ENCODE measurements at regions not wholly inside any gene's neighbourhood (a gene's known extent, or its start where the extent isn't known, plus 50 kb on each side); places are given as distances from the start of the nearest gene placed in this dataset.
"Not testable (repeated sequence)": the region's sequence is repeated elsewhere in the genome, so short reads cannot be mapped to it uniquely, and the experiment has no call there.

- TF ChIP-seq CTCF (IDR thresholded peaks at IDR 0.05; ENCODE audit: insufficient read depth, low read depth, low read length): no peak
- H3K4me3 ChIP-seq (ENCODE audit: low read depth, low read length): no peak overlapping the region
- no peak for DNase-seq (ENCODE audit: low read depth)
Measured at GRCh38 chr11:98365190-98365589, 655.6 kb upstream of the CNTN5 start.

- no peak for TF ChIP-seq CTCF (IDR thresholded peaks at IDR 0.05; ENCODE audit: insufficient read depth, low read depth, low read length)
- DNase-seq (ENCODE audit: low read depth): no peak
- no peak overlapping the region for H3K4me3 ChIP-seq (ENCODE audit: low read depth, low read length)
Measured at GRCh38 chr11:98365941-98366340, 654.8 kb upstream of the CNTN5 start.

GRCh38 chr11:98390391-98390790, 630.4 kb upstream of the CNTN5 start:
- TF ChIP-seq CTCF (IDR thresholded peaks at IDR 0.05; ENCODE audit: insufficient read depth, low read depth, low read length): no peak
- no peak for DNase-seq (ENCODE audit: low read depth)
- H3K4me3 ChIP-seq (ENCODE audit: low read depth, low read length): no peak overlapping the region

GRCh38 chr11:98394500-98394899, 626.2 kb upstream of the CNTN5 start:
- not testable (repeated sequence) for H3K4me3 ChIP-seq (ENCODE audit: low read depth, low read length); DNase-seq (ENCODE audit: low read depth)

- no peak for TF ChIP-seq CTCF (IDR thresholded peaks at IDR 0.05; ENCODE audit: insufficient read depth, low read depth, low read length)
Measured at GRCh38 chr11:98398508-98398907, 622.2 kb upstream of the CNTN5 start.

GRCh38 chr11:98409069-98409468, 611.7 kb upstream of the CNTN5 start:
- TF ChIP-seq CTCF (IDR thresholded peaks at IDR 0.05; ENCODE audit: insufficient read depth, low read depth, low read length): no peak
- no peak overlapping the region for H3K4me3 ChIP-seq (ENCODE audit: low read depth, low read length)

More at GRCh38 chr11:98398508-98398907, 622.2 kb upstream of the CNTN5 start:
- no peak overlapping the region for H3K4me3 ChIP-seq (ENCODE audit: low read depth, low read length)
- DNase-seq (ENCODE audit: low read depth): no peak

GRCh38 chr11:98411777-98412176, 609.0 kb upstream of the CNTN5 start:
- no peak for TF ChIP-seq CTCF (IDR thresholded peaks at IDR 0.05; ENCODE audit: insufficient read depth, low read depth, low read length)
- no peak overlapping the region for H3K4me3 ChIP-seq (ENCODE audit: low read depth, low read length)
- DNase-seq (ENCODE audit: low read depth): no peak

More at GRCh38 chr11:98409069-98409468, 611.7 kb upstream of the CNTN5 start:
- DNase-seq (ENCODE audit: low read depth): no peak

All from fibroblast of villous mesenchyme (primary cell).